SK-N-SH (cell line): ENCODE measurements at regions not wholly inside any gene's neighbourhood (a gene's known extent, or its start where the extent isn't known, plus 50 kb on each side); places are given as distances from the start of the nearest gene placed in this dataset.

ENCODE experiments used
- CTCF ChIA-PET: fragments of 300-600, 350-600 bp; formaldehyde crosslinking; extraction: SDS; loops from one replicate; lab custom pipeline; 2021; lab: Yijun Ruan, JAX
- POLR2A ChIA-PET: fragments of 350-600 bp; sonication (Branson Sonifier 250); formaldehyde crosslinking; extraction: SDS; loops from one replicate; lab custom pipeline; 2020; ENCODE audit warnings: antibody characterized with exemption, inconsistent platforms; lab: Yijun Ruan, JAX
- DNase-seq: peaks from one replicate; pipeline ENCODE4 v3.0.0; 2012
- H2AFZ ChIP-seq: fragments of 200-600 bp; sonication (generic); 2 replicates; pipeline ENCODE4 v1.8.1; 2016; ENCODE audit warnings: antibody characterized with exemption, mild to moderate bottlenecking, low read depth
- H3F3A ChIP-seq: fragments of 200-600 bp; sonication (generic); replicated peaks from 2 replicates; pipeline ENCODE3; 2016; ENCODE audit warnings: antibody characterized with exemption, mild to moderate bottlenecking; ENCODE audit not compliant: insufficient read depth
- H3K27ac ChIP-seq, 2 experiments: fragments of 200-500 bp in 1 of 2; fragments of 200-600 bp in 1 of 2; sonication (Bioruptor generic) in 1 of 2; sonication (generic), shearing (Covaris generic) in 1 of 2; 2 replicates each; pipeline versions ENCODE4 v1.5.1 to v1.6.1; 2014 to 2016; ENCODE audit warnings: low read depth in 2 of 2, inconsistent platforms in 1 of 2, low read length in 1 of 2, mild to moderate bottlenecking in 1 of 2, mixed read lengths in 1 of 2
- H3K27me3 ChIP-seq: fragments of 200-600 bp; sonication (generic), shearing (Covaris generic); 2 replicates; pipeline ENCODE4 v1.6.1; 2016; ENCODE audit warnings: mixed run types; ENCODE audit not compliant: insufficient read depth
- H3K36me3 ChIP-seq, 2 experiments: fragments of 200-500 bp in 1 of 2; fragments of 200-600 bp in 1 of 2; sonication (Bioruptor generic) in 1 of 2; sonication (generic) in 1 of 2; replicated peaks in 1 of 2; 2 replicates each; pipeline versions ENCODE3 to v1.5.1; 2014 to 2016; ENCODE audit warnings: low read length in 1 of 2, mild to moderate bottlenecking in 1 of 2; ENCODE audit not compliant: insufficient read depth in 2 of 2, control insufficient read depth in 1 of 2
- H3K4me1 ChIP-seq, 2 experiments: fragments of 200-500 bp in 1 of 2; fragments of 200-600 bp in 1 of 2; sonication (Bioruptor generic) in 1 of 2; sonication (generic), shearing (Covaris generic) in 1 of 2; 2 replicates each; pipeline versions ENCODE4 v1.5.1 to v1.6.1; 2014 to 2016; ENCODE audit warnings: low read depth in 1 of 2, low read length in 1 of 2, mixed run types in 1 of 2; ENCODE audit not compliant: insufficient read depth in 2 of 2, control insufficient read depth in 1 of 2
- H3K4me2 ChIP-seq: fragments of 200-600 bp; sonication (generic), shearing (Covaris generic); 2 replicates; pipeline ENCODE4 v1.6.1; 2017; ENCODE audit warnings: mixed run types
- H3K4me3 ChIP-seq, 2 experiments: fragments of 200-500 bp in 1 of 2; fragments of 200-600 bp in 1 of 2; sonication (Bioruptor generic) in 1 of 2; sonication (generic), shearing (Covaris generic) in 1 of 2; 2 replicates each; pipeline versions ENCODE4 v1.5.1 to v1.8.1; 2014 to 2016; ENCODE audit warnings: low read depth in 2 of 2, inconsistent platforms in 1 of 2, low read length in 1 of 2, mild to moderate bottlenecking in 1 of 2, mixed read lengths in 1 of 2, moderate library complexity in 1 of 2
- H3K79me2 ChIP-seq: fragments of 200-600 bp; sonication (generic); 2 replicates; pipeline ENCODE4 v1.8.1; 2017; ENCODE audit warnings: mild to moderate bottlenecking; ENCODE audit not compliant: insufficient read depth
- H3K9ac ChIP-seq: fragments of 200-600 bp; sonication (generic); 2 replicates; pipeline ENCODE4 v1.6.1; 2017; ENCODE audit warnings: mixed run types
- H3K9me2 ChIP-seq: fragments of 200-600 bp; sonication (generic); 2 replicates; pipeline ENCODE4 v1.6.1; 2017; ENCODE audit warnings: mixed run types
- H3K9me3 ChIP-seq: fragments of 200-600 bp; sonication (generic); 2 replicates; pipeline ENCODE4 v1.6.1; 2017; ENCODE audit warnings: mixed run types, mild to moderate bottlenecking, moderate library complexity
- H4K20me1 ChIP-seq: fragments of 200-600 bp; sonication (generic); 2 replicates; pipeline ENCODE4 v1.6.1; 2017; ENCODE audit warnings: mild to moderate bottlenecking, mixed run types; ENCODE audit not compliant: insufficient read depth
- ELF1 ChIP-seq: IDR thresholded peaks from 2 replicates; pipeline ENCODE4 v1.4.0; 2012
- FOSL2 ChIP-seq: IDR thresholded peaks from 2 replicates; pipeline ENCODE4 v1.4.0; 2012; ENCODE audit warnings: low read depth, mild to moderate bottlenecking, moderate library complexity, borderline replicate concordance
- FOXJ3 ChIP-seq: sonication (generic); formaldehyde crosslinking; IDR thresholded peaks from 2 replicates; pipeline ENCODE4 v1.5.1; 2020; ENCODE audit warnings: mild to moderate bottlenecking, missing genetic modification reagents
- GABPA ChIP-seq: IDR thresholded peaks from 2 replicates; pipeline ENCODE4 v1.4.0; 2012; ENCODE audit warnings: low read depth, mild to moderate bottlenecking
- JUND ChIP-seq: IDR thresholded peaks from 2 replicates; pipeline ENCODE4 v1.4.0; 2012
- MXI1 ChIP-seq: IDR thresholded peaks from 2 replicates; pipeline ENCODE4 v1.6.1; 2012; ENCODE audit warnings: mild to moderate bottlenecking, low read depth, low read length, improper control_type of control experiment
- NFIC ChIP-seq: IDR thresholded peaks from 2 replicates; pipeline ENCODE4 v1.4.0; 2012; ENCODE audit warnings: borderline replicate concordance
- NRF1 ChIP-seq: IDR thresholded peaks from 2 replicates; pipeline ENCODE4 v1.6.1; 2012; ENCODE audit warnings: low read depth, mild to moderate bottlenecking, low read length
- RAD21 ChIP-seq: IDR thresholded peaks from 2 replicates; pipeline ENCODE4 v1.6.1; 2012; ENCODE audit warnings: mild to moderate bottlenecking, low read length
- RCOR1 ChIP-seq: fragments of 150-350 bp; IDR thresholded peaks from 2 replicates; pipeline ENCODE4 v1.6.1; 2017; ENCODE audit warnings: antibody characterized with exemption, low read length
- RXRA ChIP-seq: IDR thresholded peaks from 2 replicates; pipeline ENCODE4 v1.4.0; 2012; ENCODE audit warnings: low read depth, mild to moderate bottlenecking, borderline replicate concordance
- SIN3A ChIP-seq: IDR thresholded peaks from 2 replicates; pipeline ENCODE4 v1.6.1; 2012; ENCODE audit warnings: low read depth, mild to moderate bottlenecking, low read length, moderate library complexity, borderline replicate concordance
- SMC3 ChIP-seq: IDR thresholded peaks from 2 replicates; pipeline ENCODE4 v1.6.1; 2012; ENCODE audit warnings: low read depth, low read length, improper control_type of control experiment
- TAF1 ChIP-seq: IDR thresholded peaks from 2 replicates; pipeline ENCODE4 v1.6.1; 2012; ENCODE audit warnings: low read depth, mild to moderate bottlenecking, low read length, moderate library complexity, borderline replicate concordance
- TCF12 ChIP-seq: IDR thresholded peaks from 2 replicates; pipeline ENCODE4 v1.4.0; 2012
- YY1 ChIP-seq: IDR thresholded peaks from 2 replicates; pipeline ENCODE4 v1.4.0; 2012; ENCODE audit warnings: low read depth, mild to moderate bottlenecking
- WGBS: methylation state at CpG from one replicate; pipeline ENCODE4 v1.1.6; 2017; ENCODE audit warnings: low lambda C conversion rate; 5-methylcytosine and 5-hydroxymethylcytosine counted together
- TF ChIP-seq, protein P1 (sequence below): IDR thresholded peaks from 2 replicates; pipeline ENCODE4; 2012
- TF ChIP-seq, protein P2 (sequence below): IDR thresholded peaks from 2 replicates; pipeline ENCODE4 v1.4.0; 2012; ENCODE audit warnings: low read depth, borderline replicate concordance
- TF ChIP-seq, protein P3 (sequence below): fragments of 200-600 bp; sonication (generic); IDR thresholded peaks from 2 replicates; pipeline ENCODE4 v1.6.1; 2017; ENCODE audit warnings: antibody characterized with exemption, mild to moderate bottlenecking, moderate library complexity
- TF ChIP-seq, protein P4 (sequence below): IDR thresholded peaks from 2 replicates; pipeline ENCODE4 v1.4.0; 2012; ENCODE audit warnings: low read depth, borderline replicate concordance

DNA sequence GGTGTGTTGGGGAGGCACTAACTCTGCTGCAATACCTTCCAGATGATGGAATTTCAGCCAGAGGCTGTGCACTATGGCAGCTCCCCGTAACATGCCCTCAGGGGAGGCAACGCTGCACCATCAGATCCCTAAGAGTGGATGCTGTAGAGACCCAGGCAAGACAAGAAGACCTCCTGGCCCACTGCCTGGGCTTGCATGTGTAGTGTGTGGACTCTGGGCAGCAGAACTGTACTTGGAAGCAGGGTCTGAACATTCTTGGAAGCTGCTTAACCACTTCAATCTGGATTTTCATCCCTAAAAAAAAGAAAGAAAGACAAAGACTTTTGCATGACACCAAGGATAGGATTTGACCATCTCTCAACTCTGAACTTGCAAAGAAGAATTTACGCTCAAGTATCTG is 297.5 kb upstream of the NRP1 start:
- Histone ChIP-seq H2AFZ (no peak overlapping the region), H3K27me3 (no peaks in the 10 kb centered on the region), H3K36me3 (no peaks in the 10 kb centered on the region), H3K4me2 (no peak overlapping the region), H3K4me3 (no peak overlapping the region), H3K27ac (no peak overlapping the region), H3K79me2 (no peaks in the 10 kb centered on the region), H3K9me2 (no peaks in the 10 kb centered on the region), H3F3A (no peaks in the 10 kb centered on the region), H3K9me3 (no peaks in the 10 kb centered on the region), H3K4me1 (peaks cover 0 to 11% of the 10 kb centered on the region in 2 experiments; a peak in 2 of 4 replicates), H3K9ac (no peak overlapping the region), H4K20me1 (no peaks in the 10 kb centered on the region)
- WGBS, result 57% methylated on average over 3 of the region's 3 CpGs
- no peak for DNase-seq
- ChIA-PET POLR2A (no interaction called here), CTCF (interaction anchor here (1.4 kb wide), 1 partner anchor 11 kb away, joined by 3 read pairs; no protein-coding TSS in a partner anchor)
- no peak for TF ChIP-seq RAD21
- TF ChIP-seq FOXJ3, result no peak
- no peak for TF ChIP-seq NFIC
- TF ChIP-seq JUND, result no peak
- TF ChIP-seq TCF12, result no peak
- TF ChIP-seq, protein P1, sequence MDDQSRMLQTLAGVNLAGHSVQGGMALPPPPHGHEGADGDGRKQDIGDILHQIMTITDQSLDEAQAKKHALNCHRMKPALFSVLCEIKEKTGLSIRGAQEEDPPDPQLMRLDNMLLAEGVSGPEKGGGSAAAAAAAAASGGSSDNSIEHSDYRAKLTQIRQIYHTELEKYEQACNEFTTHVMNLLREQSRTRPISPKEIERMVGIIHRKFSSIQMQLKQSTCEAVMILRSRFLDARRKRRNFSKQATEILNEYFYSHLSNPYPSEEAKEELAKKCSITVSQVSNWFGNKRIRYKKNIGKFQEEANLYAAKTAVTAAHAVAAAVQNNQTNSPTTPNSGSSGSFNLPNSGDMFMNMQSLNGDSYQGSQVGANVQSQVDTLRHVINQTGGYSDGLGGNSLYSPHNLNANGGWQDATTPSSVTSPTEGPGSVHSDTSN, result no peak
- no peak for TF ChIP-seq NRF1
- TF ChIP-seq, protein P2, sequence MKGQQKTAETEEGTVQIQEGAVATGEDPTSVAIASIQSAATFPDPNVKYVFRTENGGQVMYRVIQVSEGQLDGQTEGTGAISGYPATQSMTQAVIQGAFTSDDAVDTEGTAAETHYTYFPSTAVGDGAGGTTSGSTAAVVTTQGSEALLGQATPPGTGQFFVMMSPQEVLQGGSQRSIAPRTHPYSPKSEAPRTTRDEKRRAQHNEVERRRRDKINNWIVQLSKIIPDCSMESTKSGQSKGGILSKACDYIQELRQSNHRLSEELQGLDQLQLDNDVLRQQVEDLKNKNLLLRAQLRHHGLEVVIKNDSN, result no peak
- TF ChIP-seq GABPA, result no peak
- no peak for TF ChIP-seq YY1
- TF ChIP-seq RXRA, result no peak
- no peak for TF ChIP-seq SIN3A

DNA sequence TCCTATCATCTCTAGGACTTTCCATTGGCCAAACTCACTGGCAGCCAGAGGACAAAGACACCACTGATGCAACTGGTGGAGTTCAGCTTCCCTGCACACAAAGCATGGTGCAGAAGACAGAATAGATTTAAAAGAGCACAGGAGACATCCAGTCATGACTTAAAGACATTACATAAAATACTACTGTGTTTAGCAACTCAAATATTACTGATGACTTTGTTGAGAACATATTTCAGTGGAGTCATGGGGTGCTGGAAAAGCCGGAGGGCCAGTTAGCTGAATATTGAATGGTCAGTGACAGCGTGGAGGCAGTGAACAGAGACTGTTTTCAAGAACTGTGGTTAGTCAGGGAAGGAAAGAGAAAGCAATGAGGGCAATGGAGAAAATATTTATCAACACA is 296.3 kb upstream of the NRP1 start:
- Histone ChIP-seq H3K9ac (no peak overlapping the region), H3K4me2 (no peak overlapping the region), H3K36me3 (no peaks in the 10 kb centered on the region), H3K79me2 (no peaks in the 10 kb centered on the region), H3K27me3 (no peaks in the 10 kb centered on the region), H3K4me3 (no peak overlapping the region), H3K27ac (no peak overlapping the region), H2AFZ (no peak overlapping the region), H3K9me2 (no peaks in the 10 kb centered on the region), H3K9me3 (no peaks in the 10 kb centered on the region), H4K20me1 (no peaks in the 10 kb centered on the region), H3F3A (no peaks in the 10 kb centered on the region), H3K4me1 (peaks cover 0 to 4% of the 10 kb centered on the region in 2 experiments; a peak in 2 of 4 replicates)
- no peak for DNase-seq
- CTCF ChIA-PET, result no interaction called here
- TF ChIP-seq, protein P1, result no peak
- TF ChIP-seq GABPA (no peak), ELF1 (no peak), FOSL2 (no peak), JUND (no peak), TAF1 (no peak), NRF1 (no peak), MXI1 (no peak), RCOR1 (no peak), SIN3A (no peak), SMC3 (no peak), TCF12 (no peak)
- TF ChIP-seq, protein P3, sequence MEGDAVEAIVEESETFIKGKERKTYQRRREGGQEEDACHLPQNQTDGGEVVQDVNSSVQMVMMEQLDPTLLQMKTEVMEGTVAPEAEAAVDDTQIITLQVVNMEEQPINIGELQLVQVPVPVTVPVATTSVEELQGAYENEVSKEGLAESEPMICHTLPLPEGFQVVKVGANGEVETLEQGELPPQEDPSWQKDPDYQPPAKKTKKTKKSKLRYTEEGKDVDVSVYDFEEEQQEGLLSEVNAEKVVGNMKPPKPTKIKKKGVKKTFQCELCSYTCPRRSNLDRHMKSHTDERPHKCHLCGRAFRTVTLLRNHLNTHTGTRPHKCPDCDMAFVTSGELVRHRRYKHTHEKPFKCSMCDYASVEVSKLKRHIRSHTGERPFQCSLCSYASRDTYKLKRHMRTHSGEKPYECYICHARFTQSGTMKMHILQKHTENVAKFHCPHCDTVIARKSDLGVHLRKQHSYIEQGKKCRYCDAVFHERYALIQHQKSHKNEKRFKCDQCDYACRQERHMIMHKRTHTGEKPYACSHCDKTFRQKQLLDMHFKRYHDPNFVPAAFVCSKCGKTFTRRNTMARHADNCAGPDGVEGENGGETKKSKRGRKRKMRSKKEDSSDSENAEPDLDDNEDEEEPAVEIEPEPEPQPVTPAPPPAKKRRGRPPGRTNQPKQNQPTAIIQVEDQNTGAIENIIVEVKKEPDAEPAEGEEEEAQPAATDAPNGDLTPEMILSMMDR, result no peak
- TF ChIP-seq, protein P4, sequence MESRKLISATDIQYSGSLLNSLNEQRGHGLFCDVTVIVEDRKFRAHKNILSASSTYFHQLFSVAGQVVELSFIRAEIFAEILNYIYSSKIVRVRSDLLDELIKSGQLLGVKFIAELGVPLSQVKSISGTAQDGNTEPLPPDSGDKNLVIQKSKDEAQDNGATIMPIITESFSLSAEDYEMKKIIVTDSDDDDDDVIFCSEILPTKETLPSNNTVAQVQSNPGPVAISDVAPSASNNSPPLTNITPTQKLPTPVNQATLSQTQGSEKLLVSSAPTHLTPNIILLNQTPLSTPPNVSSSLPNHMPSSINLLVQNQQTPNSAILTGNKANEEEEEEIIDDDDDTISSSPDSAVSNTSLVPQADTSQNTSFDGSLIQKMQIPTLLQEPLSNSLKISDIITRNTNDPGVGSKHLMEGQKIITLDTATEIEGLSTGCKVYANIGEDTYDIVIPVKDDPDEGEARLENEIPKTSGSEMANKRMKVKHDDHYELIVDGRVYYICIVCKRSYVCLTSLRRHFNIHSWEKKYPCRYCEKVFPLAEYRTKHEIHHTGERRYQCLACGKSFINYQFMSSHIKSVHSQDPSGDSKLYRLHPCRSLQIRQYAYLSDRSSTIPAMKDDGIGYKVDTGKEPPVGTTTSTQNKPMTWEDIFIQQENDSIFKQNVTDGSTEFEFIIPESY, result no peak
- POLR2A ChIA-PET, result no interaction called here
- 72% methylated on average over 2 of the region's 2 CpGs for WGBS
